Kidney (tissue), 13 donors: ENCODE measurements at regions not wholly inside any gene's neighbourhood (a gene's known extent, or its start where the extent isn't known, plus 50 kb on each side); places are given as distances from the start of the nearest gene placed in this dataset.

ENCODE experiments used
- DNase-seq, 5 donors: peaks; one replicate each; pipeline ENCODE4 v3.0.0-alpha.2; 2013 to 2020
- FAIRE-seq: peaks from 2 replicates; lab custom pipeline; 2012; peaks lifted over from hg19 to GRCh38; lab: Jason Lieb, UNC
- H3K27ac ChIP-seq, 2 donors: one replicate each; pipeline ENCODE4 v1.7.0; 2013; ENCODE audit warnings: low read depth in 2 of 2, low read length in 2 of 2, inconsistent platforms in 1 of 2
- H3K27me3 ChIP-seq: one replicate; pipeline ENCODE4 v1.7.1; 2013; ENCODE audit warnings: low read length, inconsistent platforms; ENCODE audit not compliant: control insufficient read depth, insufficient read depth
- H3K36me3 ChIP-seq, 3 donors: one replicate each; pipeline versions ENCODE4 v1.7.0 to v1.7.1; 2013; ENCODE audit warnings: low read length in 3 of 3, control low read depth in 1 of 3, inconsistent platforms in 1 of 3; ENCODE audit not compliant: insufficient read depth in 3 of 3, control insufficient read depth in 2 of 3
- H3K4me1 ChIP-seq, 3 donors: one replicate each; pipeline versions ENCODE4 v1.7.0 to v1.7.1; 2013; ENCODE audit warnings: low read length in 3 of 3, inconsistent platforms in 1 of 3, low read depth in 1 of 3; ENCODE audit not compliant: control insufficient read depth in 2 of 3, insufficient read depth in 2 of 3
- H3K4me3 ChIP-seq, 3 donors: one replicate each; pipeline versions ENCODE4 v1.7.0 to v1.8.1; 2013; ENCODE audit warnings: low read length in 3 of 3, control low read depth in 1 of 3, inconsistent platforms in 1 of 3
- H3K9ac ChIP-seq, 3 donors: one replicate each; pipeline versions ENCODE4 v1.7.0 to v1.7.1; 2013; ENCODE audit warnings: low read length in 3 of 3, control low read depth in 1 of 3, inconsistent platforms in 1 of 3
- H3K9me3 ChIP-seq, 3 donors: one replicate each; pipeline versions ENCODE4 v1.7.0 to v1.7.1; 2013; ENCODE audit warnings: low read length in 3 of 3, control low read depth in 1 of 3, inconsistent platforms in 1 of 3; ENCODE audit not compliant: control insufficient read depth in 2 of 3, insufficient read depth in 1 of 3
- intact Hi-C: fragments of 100-400 bp; cut with DNase I; formaldehyde crosslinking; loops from one replicate; pipeline ENCODE4 v1.11.1; 2022
- TF ChIP-seq, protein P1 (sequence below): IDR thresholded peaks from 3 replicates; pipeline ENCODE4 v1.5.1; 2012; ENCODE audit warnings: mild to moderate bottlenecking, moderate library complexity, borderline replicate concordance; ENCODE audit not compliant: insufficient read depth; ENCODE audit errors: extremely low read depth
- donor health status: control.
- donor health status: control.
- donor health status: control.
- donor health status: control.
- donor health status: control.
- donor health status: DM: yes; HTN: yes; CAD: no.
- donor health status: Normal renal cell carcinoma (clear cell type).

DNA sequence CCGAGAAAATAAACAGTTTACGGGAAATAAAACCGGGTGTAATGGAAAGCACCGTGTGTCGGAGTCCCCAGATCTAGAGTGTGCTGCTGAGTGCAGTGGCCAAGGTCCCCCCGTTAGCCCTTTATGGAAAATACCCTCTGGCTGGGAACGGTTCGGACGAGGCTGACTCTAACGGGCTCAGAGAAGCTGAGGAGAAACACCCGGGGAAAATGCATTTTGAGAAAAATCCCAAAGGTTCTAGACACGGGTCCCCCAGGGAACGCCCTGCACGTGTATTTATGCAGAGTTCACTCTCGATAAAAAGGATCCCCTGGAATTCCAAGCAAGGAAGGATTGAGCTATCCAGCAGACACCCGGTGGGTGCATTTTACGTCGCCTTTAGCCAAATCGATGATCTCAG is 177.2 kb downstream of the CRLF2 start:
- no peaks in the 10 kb centered on the region for H3K27me3 ChIP-seq
- FAIRE-seq (no peak), DNase-seq (no peak)
- no peak overlapping the region for H3K4me3 ChIP-seq
- no peaks in the 10 kb centered on the region for H3K4me1 ChIP-seq
- no peak overlapping the region for H3K27ac ChIP-seq
- no peaks in the 10 kb centered on the region for H3K36me3 ChIP-seq
- no peak overlapping the region for H3K9ac ChIP-seq
- intact Hi-C loops = no loop called here
- peaks cover 0 to 6% (median 0%) of the 10 kb centered on the region in 3 donors for H3K9me3 ChIP-seq
- TF ChIP-seq, protein P1, sequence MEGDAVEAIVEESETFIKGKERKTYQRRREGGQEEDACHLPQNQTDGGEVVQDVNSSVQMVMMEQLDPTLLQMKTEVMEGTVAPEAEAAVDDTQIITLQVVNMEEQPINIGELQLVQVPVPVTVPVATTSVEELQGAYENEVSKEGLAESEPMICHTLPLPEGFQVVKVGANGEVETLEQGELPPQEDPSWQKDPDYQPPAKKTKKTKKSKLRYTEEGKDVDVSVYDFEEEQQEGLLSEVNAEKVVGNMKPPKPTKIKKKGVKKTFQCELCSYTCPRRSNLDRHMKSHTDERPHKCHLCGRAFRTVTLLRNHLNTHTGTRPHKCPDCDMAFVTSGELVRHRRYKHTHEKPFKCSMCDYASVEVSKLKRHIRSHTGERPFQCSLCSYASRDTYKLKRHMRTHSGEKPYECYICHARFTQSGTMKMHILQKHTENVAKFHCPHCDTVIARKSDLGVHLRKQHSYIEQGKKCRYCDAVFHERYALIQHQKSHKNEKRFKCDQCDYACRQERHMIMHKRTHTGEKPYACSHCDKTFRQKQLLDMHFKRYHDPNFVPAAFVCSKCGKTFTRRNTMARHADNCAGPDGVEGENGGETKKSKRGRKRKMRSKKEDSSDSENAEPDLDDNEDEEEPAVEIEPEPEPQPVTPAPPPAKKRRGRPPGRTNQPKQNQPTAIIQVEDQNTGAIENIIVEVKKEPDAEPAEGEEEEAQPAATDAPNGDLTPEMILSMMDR = no peak

- Histone ChIP-seq H3K36me3 (no peaks in the 10 kb centered on the region), H3K4me1 (no peaks in the 10 kb centered on the region), H3K27me3 (no peaks in the 10 kb centered on the region), H3K4me3 (no peak overlapping the region), H3K27ac (no peak overlapping the region), H3K9me3 (peaks cover 0 to 2% (median 0%) of the 10 kb centered on the region in 3 donors), H3K9ac (no peak overlapping the region)
- TF ChIP-seq, protein P1 = no peak
- FAIRE-seq = no peak
- no peak for DNase-seq
- intact Hi-C loops = no loop called here
These were observed 177.7 kb downstream of the CRLF2 start for GRCh38 chrX:1034717-1035116.

- Histone ChIP-seq H3K36me3 (no peaks in the 10 kb centered on the region), H3K4me3 (no peak overlapping the region), H3K27me3 (no peaks in the 10 kb centered on the region), H3K27ac (no peak overlapping the region), H3K9ac (no peak overlapping the region), H3K4me1 (no peaks in the 10 kb centered on the region), H3K9me3 (no peaks in the 10 kb centered on the region)
- TF ChIP-seq, protein P1 = no peak
- intact Hi-C loops = no loop called here
- FAIRE-seq (no peak), DNase-seq (no peak)
These were observed 180.7 kb downstream of the CRLF2 start for GRCh38 chrX:1031521-1032430.
